Sigmoid colon (tissue), 4 donors: ENCODE measurements at regions not wholly inside any gene's neighbourhood (a gene's known extent, or its start where the extent isn't known, plus 50 kb on each side); places are given as distances from the start of the nearest gene placed in this dataset.

Experiments used
- POLR2A ChIP-seq, 2 donors: fragments of 450-650 bp; IDR thresholded peaks; one replicate each; pipeline ENCODE4 v1.6.1; 2016; ENCODE audit warnings: antibody characterized with exemption in 2 of 2, mild to moderate bottlenecking in 2 of 2, moderate library complexity in 2 of 2
- POLR2AphosphoS5 ChIP-seq, 4 donors: sonication (generic); formaldehyde crosslinking; IDR thresholded peaks; one replicate each; pipeline ENCODE4 v1.6.1; 2017; ENCODE audit warnings: antibody characterized with exemption in 4 of 4
- TF ChIP-seq, protein P1 (sequence below), 4 experiments: fragments of 450-650 bp in 3 of 4; fragments of 200-600 bp in 1 of 4; IDR thresholded peaks; one replicate each; pipeline ENCODE4 v1.5.1; 2016 to 2019; ENCODE audit warnings: antibody characterized with exemption in 4 of 4, mild to moderate bottlenecking in 3 of 4, moderate library complexity in 2 of 4

DNA sequence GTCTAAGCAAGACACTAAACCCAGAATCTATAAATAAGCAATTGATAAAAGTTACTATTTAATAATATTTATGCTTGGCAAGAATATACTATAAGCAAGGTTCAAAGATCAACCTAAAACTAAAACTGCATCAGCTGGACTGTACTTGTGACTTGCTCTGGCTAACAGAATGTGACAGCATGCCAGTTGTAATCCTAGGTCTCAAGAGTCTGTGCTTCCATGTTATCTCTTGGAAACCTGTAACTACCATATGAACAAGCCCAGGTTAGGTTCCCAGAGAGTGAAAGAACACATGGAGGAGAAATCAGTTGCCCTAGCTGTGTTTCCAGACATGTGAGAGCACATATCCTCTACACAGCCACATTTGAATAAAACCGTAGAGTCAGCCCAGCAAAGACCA is 297.4 kb downstream of the CDH2 start:
- TF ChIP-seq POLR2A (IDR thresholded peaks at IDR 0.05) (no peak), POLR2AphosphoS5 (IDR thresholded peaks at IDR 0.05) (no peak)
- TF ChIP-seq, protein P1, sequence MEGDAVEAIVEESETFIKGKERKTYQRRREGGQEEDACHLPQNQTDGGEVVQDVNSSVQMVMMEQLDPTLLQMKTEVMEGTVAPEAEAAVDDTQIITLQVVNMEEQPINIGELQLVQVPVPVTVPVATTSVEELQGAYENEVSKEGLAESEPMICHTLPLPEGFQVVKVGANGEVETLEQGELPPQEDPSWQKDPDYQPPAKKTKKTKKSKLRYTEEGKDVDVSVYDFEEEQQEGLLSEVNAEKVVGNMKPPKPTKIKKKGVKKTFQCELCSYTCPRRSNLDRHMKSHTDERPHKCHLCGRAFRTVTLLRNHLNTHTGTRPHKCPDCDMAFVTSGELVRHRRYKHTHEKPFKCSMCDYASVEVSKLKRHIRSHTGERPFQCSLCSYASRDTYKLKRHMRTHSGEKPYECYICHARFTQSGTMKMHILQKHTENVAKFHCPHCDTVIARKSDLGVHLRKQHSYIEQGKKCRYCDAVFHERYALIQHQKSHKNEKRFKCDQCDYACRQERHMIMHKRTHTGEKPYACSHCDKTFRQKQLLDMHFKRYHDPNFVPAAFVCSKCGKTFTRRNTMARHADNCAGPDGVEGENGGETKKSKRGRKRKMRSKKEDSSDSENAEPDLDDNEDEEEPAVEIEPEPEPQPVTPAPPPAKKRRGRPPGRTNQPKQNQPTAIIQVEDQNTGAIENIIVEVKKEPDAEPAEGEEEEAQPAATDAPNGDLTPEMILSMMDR (IDR thresholded peaks at IDR 0.05), result no peak
